Effector memory CD4-positive, alpha-beta T cell (primary cell): ENCODE measurements at regions not wholly inside any gene's neighbourhood (a gene's known extent, or its start where the extent isn't known, plus 50 kb on each side); places are given as distances from the start of the nearest gene placed in this dataset.

Source experiments
- DNase-seq, 3 donors: peaks; one replicate each; pipeline ENCODE4 v3.0.0-alpha.2; 2020
- H3K27ac ChIP-seq: 2 replicates; pipeline ENCODE4 v1.7.0; 2013; ENCODE audit warnings: mild to moderate bottlenecking, low read length, moderate library complexity; ENCODE audit not compliant: insufficient read depth, poor library complexity, severe bottlenecking
- H3K27me3 ChIP-seq: replicated peaks from 2 replicates; pipeline ENCODE4 v1.7.0; 2013; ENCODE audit warnings: mild to moderate bottlenecking, low read length; ENCODE audit not compliant: insufficient read depth, control insufficient read depth, poor library complexity, severe bottlenecking
- H3K36me3 ChIP-seq: 2 replicates; pipeline ENCODE4 v1.7.0; 2013; ENCODE audit warnings: mild to moderate bottlenecking, low read length, moderate library complexity; ENCODE audit not compliant: control insufficient read depth, insufficient read depth
- H3K4me1 ChIP-seq: 2 replicates; pipeline ENCODE4 v1.7.0; 2013; ENCODE audit warnings: low read length, mild to moderate bottlenecking; ENCODE audit not compliant: control insufficient read depth, insufficient read depth, poor library complexity, severe bottlenecking
- H3K4me3 ChIP-seq: 2 replicates; pipeline ENCODE4 v1.7.0; 2013; ENCODE audit warnings: low read length, low read depth, mild to moderate bottlenecking; ENCODE audit not compliant: insufficient read depth, poor library complexity, severe bottlenecking
- H3K9me3 ChIP-seq: 2 replicates; pipeline ENCODE4 v1.7.0; 2013; ENCODE audit warnings: mild to moderate bottlenecking, low read length, moderate library complexity; ENCODE audit not compliant: control insufficient read depth

- Histone ChIP-seq H3K36me3 (no peaks in the 10 kb centered on the region), H3K4me1 (no peaks in the 10 kb centered on the region), H3K9me3 (no peaks in the 10 kb centered on the region), H3K4me3 (no peak overlapping the region), H3K27me3 (no peaks in the 10 kb centered on the region), H3K27ac (no peak overlapping the region)
- no peak for DNase-seq
These were observed 182.3 kb downstream of the RRAGC start for GRCh38 chr1:38677311-38677710.

DNA sequence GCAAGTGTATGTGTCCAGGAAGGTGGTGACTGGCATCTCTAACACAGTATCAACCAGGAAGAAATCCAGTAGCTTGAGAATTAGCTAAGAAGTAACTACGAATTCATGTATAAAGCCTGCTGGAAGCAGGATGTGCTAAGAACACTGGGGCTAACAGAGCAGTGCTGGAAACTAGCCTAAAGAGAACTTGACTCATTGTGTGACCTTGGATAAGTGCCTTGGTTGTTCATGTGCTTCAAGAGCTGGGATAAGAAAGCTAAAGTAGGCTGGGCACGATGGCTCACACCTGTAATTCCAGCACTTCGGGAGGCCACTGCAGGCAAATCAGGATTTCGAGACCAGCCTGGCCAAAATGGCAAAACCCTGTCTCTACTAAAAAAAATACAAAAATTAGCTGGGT is 186.9 kb downstream of the RRAGC start:
- Histone ChIP-seq H3K27me3 (no peaks in the 10 kb centered on the region), H3K27ac (no peak overlapping the region), H3K36me3 (no peaks in the 10 kb centered on the region), H3K9me3 (no peaks in the 10 kb centered on the region), H3K4me3 (no peak overlapping the region), H3K4me1 (no peaks in the 10 kb centered on the region)
- DNase-seq: no peak

GRCh38 chr1:38671221-38671620 is 188.4 kb downstream of the RRAGC start:
- Histone ChIP-seq H3K4me3 (no peak overlapping the region), H3K36me3 (no peaks in the 10 kb centered on the region), H3K9me3 (no peaks in the 10 kb centered on the region), H3K27me3 (no peaks in the 10 kb centered on the region), H3K4me1 (no peaks in the 10 kb centered on the region), H3K27ac (no peak overlapping the region)
- DNase-seq: no peak

- Histone ChIP-seq H3K36me3 (no peaks in the 10 kb centered on the region), H3K9me3 (peaks cover under 1% of the 10 kb centered on the region), H3K4me1 (no peaks in the 10 kb centered on the region), H3K4me3 (no peak overlapping the region), H3K27ac (no peak overlapping the region), H3K27me3 (no peaks in the 10 kb centered on the region)
- no peak for DNase-seq
These were observed 188.9 kb downstream of the RRAGC start for GRCh38 chr1:38670544-38671122.

- no peaks in the 10 kb centered on the region for H3K27me3 ChIP-seq
- no peak overlapping the region for H3K4me3 ChIP-seq
- no peaks in the 10 kb centered on the region for H3K4me1 ChIP-seq
- H3K36me3 ChIP-seq: no peaks in the 10 kb centered on the region
- no peak overlapping the region for H3K27ac ChIP-seq
- no peak for DNase-seq
- H3K9me3 ChIP-seq: peaks cover 3% of the 10 kb centered on the region
These were observed 191.9 kb downstream of the RRAGC start for GRCh38 chr1:38667626-38668025.

DNA sequence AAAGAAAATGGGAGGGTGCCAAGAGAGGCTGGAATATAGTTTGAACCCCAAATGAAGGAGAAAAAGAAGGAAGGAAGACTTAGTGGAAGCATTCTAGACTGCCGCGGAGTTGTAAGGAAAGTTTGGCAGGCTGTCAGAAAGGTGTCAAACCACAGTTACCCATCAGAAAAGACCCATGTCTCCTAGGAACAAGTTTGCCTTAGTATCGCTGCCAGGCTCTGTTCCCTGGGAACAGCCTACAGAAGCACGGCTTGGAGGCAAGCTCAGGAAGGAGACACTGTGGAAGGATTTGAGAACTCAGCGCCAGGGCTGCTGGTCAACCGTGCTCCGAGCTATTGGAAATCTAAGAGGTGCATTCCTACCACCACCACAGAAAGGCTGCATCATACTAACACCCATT is 197.4 kb downstream of the RRAGC start:
- H3K9me3 ChIP-seq: peaks cover 3% of the 10 kb centered on the region
- no peaks in the 10 kb centered on the region for H3K36me3 ChIP-seq
- no peak for DNase-seq
- no peak overlapping the region for H3K4me3 ChIP-seq
- no peaks in the 10 kb centered on the region for H3K4me1 ChIP-seq
- no peak overlapping the region for H3K27ac ChIP-seq
- no peaks in the 10 kb centered on the region for H3K27me3 ChIP-seq

GRCh38 chr1:38658883-38659282 is 200.7 kb downstream of the RRAGC start:
- Histone ChIP-seq H3K9me3 (no peaks in the 10 kb centered on the region), H3K27ac (no peak overlapping the region), H3K27me3 (no peaks in the 10 kb centered on the region), H3K4me3 (no peak overlapping the region), H3K36me3 (no peaks in the 10 kb centered on the region), H3K4me1 (no peaks in the 10 kb centered on the region)
- no peak for DNase-seq

GRCh38 chr1:38657873-38658272 is 201.7 kb downstream of the RRAGC start:
- Histone ChIP-seq H3K27me3 (no peaks in the 10 kb centered on the region), H3K4me1 (no peaks in the 10 kb centered on the region), H3K36me3 (no peaks in the 10 kb centered on the region), H3K9me3 (no peaks in the 10 kb centered on the region), H3K27ac (no peak overlapping the region), H3K4me3 (no peak overlapping the region)
- DNase-seq: no peak

GRCh38 chr1:38657207-38657840 is 202.2 kb downstream of the RRAGC start:
- Histone ChIP-seq H3K4me1 (no peaks in the 10 kb centered on the region), H3K9me3 (no peaks in the 10 kb centered on the region), H3K4me3 (no peak overlapping the region), H3K36me3 (no peaks in the 10 kb centered on the region), H3K27ac (no peak overlapping the region), H3K27me3 (no peaks in the 10 kb centered on the region)
- DNase-seq: no peak

DNA sequence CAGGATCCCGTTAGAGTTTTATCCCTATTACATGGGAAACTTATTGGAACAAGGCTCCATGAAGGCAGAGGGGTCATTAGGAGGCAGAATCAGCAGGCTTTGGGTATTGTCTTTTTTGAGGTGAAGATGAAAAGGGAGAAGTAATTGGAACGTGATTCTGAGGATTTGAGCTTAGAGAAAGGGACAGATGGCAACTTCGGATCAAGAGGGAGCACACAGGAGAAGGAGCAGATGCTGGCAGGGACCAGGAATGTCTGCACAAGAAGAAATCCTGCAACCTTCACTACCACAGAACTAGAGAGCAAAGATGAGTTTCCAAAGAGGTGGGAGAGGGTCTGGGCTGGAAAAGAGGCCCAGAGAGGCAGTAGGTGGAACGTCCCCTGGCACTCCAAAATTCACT is 202.8 kb downstream of the RRAGC start:
- DNase-seq: no peak
- no peaks in the 10 kb centered on the region for H3K9me3 ChIP-seq
- no peaks in the 10 kb centered on the region for H3K27me3 ChIP-seq
- no peak overlapping the region for H3K4me3 ChIP-seq
- no peaks in the 10 kb centered on the region for H3K4me1 ChIP-seq
- no peak overlapping the region for H3K27ac ChIP-seq
- no peaks in the 10 kb centered on the region for H3K36me3 ChIP-seq
